Calu3 (cell line): ENCODE measurements at regions not wholly inside any gene's neighbourhood (a gene's known extent, or its start where the extent isn't known, plus 50 kb on each side); places are given as distances from the start of the nearest gene placed in this dataset.

Source experiments
- BruUV-seq: library from RNA; stranded (reverse); fragments of 400-500 nt; replicated peaks from 2 replicates; lab custom pipeline; 2021; lab: Mats Ljungman, UMichigan
- CTCF ChIA-PET: fragments of 300-600 bp; sonication (Branson Sonifier 250); formaldehyde crosslinking; loops from one replicate; lab custom pipeline; 2022; ENCODE audit warnings: antibody characterized with exemption; lab: Charles Lee
- DNase-seq: peaks from one replicate; pipeline ENCODE4 v3.0.0; 2022
- H3K27ac Mint-ChIP-seq: one replicate; pipeline ENCODE4 v1.8.0; 2022; ENCODE audit warnings: mixed read lengths; ENCODE audit not compliant: unreplicated experiment
- H3K27me3 Mint-ChIP-seq: one replicate; pipeline ENCODE4 v1.8.0; 2022; ENCODE audit warnings: mixed read lengths; ENCODE audit not compliant: unreplicated experiment
- H3K36me3 Mint-ChIP-seq: one replicate; pipeline ENCODE4 v1.8.0; 2022; ENCODE audit warnings: mild to moderate bottlenecking, moderate library complexity, mixed read lengths; ENCODE audit not compliant: insufficient read depth, unreplicated experiment
- H3K4me1 Mint-ChIP-seq: one replicate; pipeline ENCODE4 v1.8.0; 2022; ENCODE audit warnings: mild to moderate bottlenecking, low read depth, mixed read lengths; ENCODE audit not compliant: unreplicated experiment
- H3K4me3 Mint-ChIP-seq: one replicate; pipeline ENCODE4 v1.8.0; 2022; ENCODE audit warnings: mild to moderate bottlenecking, low read depth, moderate library complexity, mixed read lengths; ENCODE audit not compliant: unreplicated experiment
- H3K9me3 Mint-ChIP-seq: one replicate; pipeline ENCODE4 v1.8.0; 2022; ENCODE audit warnings: low read depth, mixed read lengths; ENCODE audit not compliant: unreplicated experiment
- CTCF ChIP-seq: fragments of 200-600 bp; IDR thresholded peaks from one replicate; pipeline ENCODE4 v1.8.0; 2022; ENCODE audit warnings: antibody characterized with exemption; ENCODE audit not compliant: unreplicated experiment
- intact Hi-C: fragments of 100-400 bp; cut with micrococcal nuclease; formaldehyde crosslinking; loops from one replicate; pipeline ENCODE4 v1.10.0; 2022; ENCODE audit not compliant: unreplicated experiment

- Mint-ChIP-seq H3K4me1 (no peaks in the 10 kb centered on the region), H3K27ac (no peak overlapping the region), H3K9me3 (no peaks in the 10 kb centered on the region), H3K36me3 (no peaks in the 10 kb centered on the region), H3K4me3 (no peak overlapping the region), H3K27me3 (peaks cover 100% of the 10 kb centered on the region)
- TF ChIP-seq CTCF = no peak
- BruUV-seq = no TSS peak
- intact Hi-C loops = no loop called here
- CTCF ChIA-PET = no interaction called here
- no peak for DNase-seq
Measured at GRCh38 chr17:79545251-79546005, 65.4 kb downstream of the RBFOX3 start.

GRCh38 chr17:79544142-79544914 is 66.5 kb downstream of the RBFOX3 start:
- Mint-ChIP-seq H3K4me3 (no peak overlapping the region), H3K9me3 (no peaks in the 10 kb centered on the region), H3K27ac (no peak overlapping the region), H3K27me3 (peaks cover 100% of the 10 kb centered on the region), H3K36me3 (no peaks in the 10 kb centered on the region), H3K4me1 (no peaks in the 10 kb centered on the region)
- DNase-seq = no peak
- TF ChIP-seq CTCF = no peak
- intact Hi-C loops = no loop called here
- CTCF ChIA-PET = no interaction called here
- no TSS peak for BruUV-seq

GRCh38 chr17:79543531-79543930 is 67.3 kb downstream of the RBFOX3 start:
- no peak overlapping the region for H3K27ac Mint-ChIP-seq
- intact Hi-C loops = no loop called here
- H3K9me3 Mint-ChIP-seq = no peaks in the 10 kb centered on the region
- TF ChIP-seq CTCF = no peak
- H3K36me3 Mint-ChIP-seq = no peaks in the 10 kb centered on the region
- peaks cover 93% of the 10 kb centered on the region for H3K27me3 Mint-ChIP-seq
- H3K4me3 Mint-ChIP-seq = no peak overlapping the region
- DNase-seq = no peak
- BruUV-seq = no TSS peak
- CTCF ChIA-PET = no interaction called here
- no peaks in the 10 kb centered on the region for H3K4me1 Mint-ChIP-seq

- H3K4me1 Mint-ChIP-seq = no peaks in the 10 kb centered on the region
Measured at GRCh38 chr17:79542718-79543117, 68.1 kb downstream of the RBFOX3 start.

More at GRCh38 chr17:79542718-79543117, 68.1 kb downstream of the RBFOX3 start:
- H3K4me3 Mint-ChIP-seq = no peak overlapping the region
- intact Hi-C loops = no loop called here
- TF ChIP-seq CTCF = no peak
- H3K27me3 Mint-ChIP-seq = peaks cover 85% of the 10 kb centered on the region
- CTCF ChIA-PET = interaction anchor here (0.6 kb wide), 1 partner anchor 176 kb away, joined by 3 read pairs; no protein-coding TSS in a partner anchor
- no peak overlapping the region for H3K27ac Mint-ChIP-seq
- H3K9me3 Mint-ChIP-seq = no peaks in the 10 kb centered on the region
- no TSS peak for BruUV-seq
- DNase-seq = no peak
- no peaks in the 10 kb centered on the region for H3K36me3 Mint-ChIP-seq
